DMS53 treated with DMSO at 0.1 percent for 48 hours (cell line): ENCODE measurements at regions not wholly inside any gene's neighbourhood (a gene's known extent, or its start where the extent isn't known, plus 50 kb on each side); places are given as distances from the start of the nearest gene placed in this dataset.

Experiments
- DNase-seq: peaks from one replicate; lab custom pipeline; 2025; ENCODE audit not compliant: unreplicated experiment; lab: John Stamatoyannopoulos, UW

GRCh38 chr7:20021831-20022230 lies 195.4 kb downstream of the MACC1 start:
- no peak for DNase-seq

- DNase-seq = no peak
Observed at GRCh38 chr7:20021066-20021465, 196.1 kb downstream of the MACC1 start.

- DNase-seq = no peak
Observed at GRCh38 chr7:20019757-20020432, 197.3 kb downstream of the MACC1 start.

- DNase-seq = no peak
Observed at GRCh38 chr7:20016669-20017068, 200.5 kb downstream of the MACC1 start.

GRCh38 chr7:20013536-20013935 lies 203.6 kb downstream of the MACC1 start:
- DNase-seq = no peak

- no peak for DNase-seq
Observed at GRCh38 chr7:20012100-20012499, 205.1 kb downstream of the MACC1 start.

- DNase-seq = no peak
Observed at GRCh38 chr7:20010877-20011276, 206.3 kb downstream of the MACC1 start.

GRCh38 chr7:20007510-20007909 lies 209.7 kb downstream of the MACC1 start:
- no peak for DNase-seq

- no peak for DNase-seq
Observed at GRCh38 chr7:20005081-20005480, 212.1 kb downstream of the MACC1 start.

GRCh38 chr7:19999681-20000080 lies 217.5 kb downstream of the MACC1 start:
- no peak for DNase-seq

GRCh38 chr7:19991936-19992335 lies 218.5 kb upstream of the TMEM196 start:
- DNase-seq = no peak

- DNase-seq = no peak
Observed at GRCh38 chr7:19989906-19990305, 216.5 kb upstream of the TMEM196 start.

- no peak for DNase-seq
Observed at GRCh38 chr7:19988860-19989259, 215.4 kb upstream of the TMEM196 start.

GRCh38 chr7:19984231-19984632 lies 210.8 kb upstream of the TMEM196 start:
- DNase-seq = no peak

- peak; percentile 18 for DNase-seq
Observed at GRCh38 chr7:19982841-19983835, 209.7 kb upstream of the TMEM196 start.

GRCh38 chr7:19973581-19973980 lies 200.2 kb upstream of the TMEM196 start:
- DNase-seq = no peak

GRCh38 chr7:19972876-19973275 lies 199.5 kb upstream of the TMEM196 start:
- DNase-seq = no peak

GRCh38 chr7:19971956-19972355 lies 198.5 kb upstream of the TMEM196 start:
- DNase-seq = no peak

- no peak for DNase-seq
Observed at GRCh38 chr7:19970514-19970913, 197.1 kb upstream of the TMEM196 start.

- no peak for DNase-seq
Observed at GRCh38 chr7:19969859-19970493, 196.6 kb upstream of the TMEM196 start.

- DNase-seq = no peak
Observed at GRCh38 chr7:19964246-19964645, 190.8 kb upstream of the TMEM196 start.

GRCh38 chr7:19963695-19964094 lies 190.3 kb upstream of the TMEM196 start:
- no peak for DNase-seq
